ENCODE measurements at regions not wholly inside any gene's neighbourhood (a gene's known extent, or its start where the extent isn't known, plus 50 kb on each side); places are given as distances from the start of the nearest gene placed in this dataset.

GRCh38 chr2:88828397-88829137 is 137.1 kb downstream of the RPIA start:
- no peak for DNase-seq
- no peak for TF ChIP-seq POLR2A (IDR thresholded peaks at IDR 0.05; ENCODE audit: low read length)
- TF ChIP-seq GATA1 (IDR thresholded peaks at IDR 0.05; ENCODE audit: low read depth, low read length): no peak

- DNase-seq: no peak
- no peak for TF ChIP-seq GATA1 (IDR thresholded peaks at IDR 0.05; ENCODE audit: low read depth, low read length)
- no peak for TF ChIP-seq POLR2A (IDR thresholded peaks at IDR 0.05; ENCODE audit: low read length)
Measured at GRCh38 chr2:88829607-88830463, 138.4 kb downstream of the RPIA start.

GRCh38 chr2:88831071-88831791 is 139.8 kb downstream of the RPIA start:
- no peak for TF ChIP-seq GATA1 (IDR thresholded peaks at IDR 0.05; ENCODE audit: low read depth, low read length)
- TF ChIP-seq POLR2A (IDR thresholded peaks at IDR 0.05; ENCODE audit: low read length): no peak
- DNase-seq: no peak

- peak; percentile 57 to 72 for DNase-seq
- TF ChIP-seq POLR2A (IDR thresholded peaks at IDR 0.05; ENCODE audit: low read length) (no peak), GATA1 (IDR thresholded peaks at IDR 0.05; ENCODE audit: low read depth, low read length) (no peak)
Measured at GRCh38 chr2:88831792-88832248, 140.3 kb downstream of the RPIA start.

- TF ChIP-seq GATA1 (IDR thresholded peaks at IDR 0.05; ENCODE audit: low read depth, low read length): no peak
- no peak for TF ChIP-seq POLR2A (IDR thresholded peaks at IDR 0.05; ENCODE audit: low read length)
- no peak for DNase-seq
Measured at GRCh38 chr2:88832311-88832991, 141.0 kb downstream of the RPIA start.

- no peak for TF ChIP-seq GATA1 (IDR thresholded peaks at IDR 0.05; ENCODE audit: low read depth, low read length)
- TF ChIP-seq POLR2A (IDR thresholded peaks at IDR 0.05; ENCODE audit: low read length): no peak
- no peak for DNase-seq
Measured at GRCh38 chr2:88832992-88833389, 141.5 kb downstream of the RPIA start.

GRCh38 chr2:88834376-88834775 is 142.9 kb downstream of the RPIA start:
- no peak for TF ChIP-seq GATA1 (IDR thresholded peaks at IDR 0.05; ENCODE audit: low read depth, low read length)
- TF ChIP-seq POLR2A (IDR thresholded peaks at IDR 0.05; ENCODE audit: low read length): no peak
- DNase-seq: no peak

GRCh38 chr2:88834866-88835265 is 143.4 kb downstream of the RPIA start:
- no peak for DNase-seq
- no peak for TF ChIP-seq GATA1 (IDR thresholded peaks at IDR 0.05; ENCODE audit: low read depth, low read length)
- TF ChIP-seq POLR2A (IDR thresholded peaks at IDR 0.05; ENCODE audit: low read length): no peak

GRCh38 chr2:88835726-88836125 is 144.3 kb downstream of the RPIA start:
- TF ChIP-seq POLR2A (IDR thresholded peaks at IDR 0.05; ENCODE audit: low read length) (no peak), GATA1 (IDR thresholded peaks at IDR 0.05; ENCODE audit: low read depth, low read length) (no peak)
- DNase-seq: no peak

GRCh38 chr2:88836351-88836750 is 144.9 kb downstream of the RPIA start:
- DNase-seq: no peak
- TF ChIP-seq GATA1 (IDR thresholded peaks at IDR 0.05; ENCODE audit: low read depth, low read length) (no peak), POLR2A (IDR thresholded peaks at IDR 0.05; ENCODE audit: low read length) (no peak)

- no peak for TF ChIP-seq GATA1 (IDR thresholded peaks at IDR 0.05; ENCODE audit: low read depth, low read length)
- no peak for TF ChIP-seq POLR2A (IDR thresholded peaks at IDR 0.05; ENCODE audit: low read length)
Measured at GRCh38 chr2:88837511-88838160, 146.2 kb downstream of the RPIA start.

GRCh38 chr2:88838165-88838635 is 146.7 kb downstream of the RPIA start:
- no peak for TF ChIP-seq POLR2A (IDR thresholded peaks at IDR 0.05; ENCODE audit: low read length)
- TF ChIP-seq GATA1 (IDR thresholded peaks at IDR 0.05; ENCODE audit: low read depth, low read length): no peak

More at GRCh38 chr2:88837511-88838160, 146.2 kb downstream of the RPIA start:
- DNase-seq: no peak

More at GRCh38 chr2:88838165-88838635, 146.7 kb downstream of the RPIA start:
- no peak for DNase-seq
